Activated B cell treated with CpG ODN at 0.5 μM for 24 hours (primary cell): ENCODE measurements at regions not wholly inside any gene's neighbourhood (a gene's known extent, or its start where the extent isn't known, plus 50 kb on each side); places are given as distances from the start of the nearest gene placed in this dataset.

ENCODE experiments used
- ATAC-seq: fragments of 200-7000 bp; cut with Tn5 transposase; one replicate; pipeline ENCODE4 v1.10.0; 2021; ENCODE audit warnings: low read depth, mild to moderate bottlenecking, moderate library complexity
- CTCF ChIA-PET: fragments of 350-600 bp; sonication (Branson Sonifier 250); formaldehyde crosslinking; loops from one replicate; lab custom pipeline; 2021; ENCODE audit warnings: antibody characterized with exemption; lab: Charles Lee
- POLR2A ChIA-PET: fragments of 350-600 bp; sonication (Branson Sonifier 250); formaldehyde crosslinking; loops from one replicate; lab custom pipeline; 2021; ENCODE audit warnings: antibody characterized with exemption; lab: Charles Lee
- DNase-seq: peaks from one replicate; pipeline ENCODE4 v3.0.0; 2022
- H3K27ac Mint-ChIP-seq: one replicate; pipeline ENCODE4 v1.8.0; 2020; ENCODE audit warnings: mixed read lengths
- H3K27me3 Mint-ChIP-seq: one replicate; pipeline ENCODE4 v1.8.0; 2021; ENCODE audit warnings: mixed read lengths
- H3K36me3 Mint-ChIP-seq: one replicate; pipeline ENCODE4 v1.8.0; 2021; ENCODE audit warnings: low read depth, mixed read lengths
- H3K4me1 Mint-ChIP-seq: one replicate; pipeline ENCODE4 v1.8.0; 2021; ENCODE audit warnings: mixed read lengths
- H3K4me3 Mint-ChIP-seq: one replicate; pipeline ENCODE4 v1.8.0; 2020; ENCODE audit warnings: mild to moderate bottlenecking, mixed read lengths
- H3K9me3 Mint-ChIP-seq: one replicate; pipeline ENCODE4 v1.8.0; 2020; ENCODE audit warnings: mixed read lengths
- intact Hi-C: fragments of 100-400 bp; cut with micrococcal nuclease; formaldehyde crosslinking; loops from one replicate; pipeline ENCODE4 v1.15.1; 2024
- TF ChIP-seq, protein P1 (sequence below): fragments of 200-600 bp; IDR thresholded peaks from one replicate; pipeline ENCODE4 v1.8.0; 2022; ENCODE audit warnings: antibody characterized with exemption, mild to moderate bottlenecking

DNA sequence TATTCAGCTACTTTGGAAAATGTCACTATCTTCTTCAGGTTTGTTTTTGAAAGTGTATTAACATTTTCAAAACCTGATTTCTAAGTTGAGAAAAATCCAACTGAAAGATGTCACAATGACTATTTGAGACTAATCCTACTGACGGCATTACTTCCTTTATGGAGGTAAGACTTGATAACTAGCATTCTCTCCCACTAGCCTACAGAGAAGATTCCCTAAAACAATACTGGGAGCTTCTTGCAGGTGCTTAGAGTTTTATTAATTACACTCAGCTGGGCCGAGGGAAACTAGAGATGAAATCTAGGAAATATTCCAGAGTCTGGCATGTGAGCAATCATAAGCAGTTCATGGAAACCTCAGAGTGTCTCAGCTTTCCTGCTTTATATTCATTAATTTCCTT is 114.0 kb downstream of the LCA5 start:
- Mint-ChIP-seq H3K27ac (no peak overlapping the region), H3K4me3 (no peak overlapping the region), H3K9me3 (no peaks in the 10 kb centered on the region), H3K4me1 (no peaks in the 10 kb centered on the region), H3K27me3 (no peaks in the 10 kb centered on the region), H3K36me3 (no peaks in the 10 kb centered on the region)
- intact Hi-C loops, result no loop called here
- ATAC-seq (no peak), DNase-seq (no peak)
- ChIA-PET POLR2A (no interaction called here), CTCF (no interaction called here)
- TF ChIP-seq, protein P1, sequence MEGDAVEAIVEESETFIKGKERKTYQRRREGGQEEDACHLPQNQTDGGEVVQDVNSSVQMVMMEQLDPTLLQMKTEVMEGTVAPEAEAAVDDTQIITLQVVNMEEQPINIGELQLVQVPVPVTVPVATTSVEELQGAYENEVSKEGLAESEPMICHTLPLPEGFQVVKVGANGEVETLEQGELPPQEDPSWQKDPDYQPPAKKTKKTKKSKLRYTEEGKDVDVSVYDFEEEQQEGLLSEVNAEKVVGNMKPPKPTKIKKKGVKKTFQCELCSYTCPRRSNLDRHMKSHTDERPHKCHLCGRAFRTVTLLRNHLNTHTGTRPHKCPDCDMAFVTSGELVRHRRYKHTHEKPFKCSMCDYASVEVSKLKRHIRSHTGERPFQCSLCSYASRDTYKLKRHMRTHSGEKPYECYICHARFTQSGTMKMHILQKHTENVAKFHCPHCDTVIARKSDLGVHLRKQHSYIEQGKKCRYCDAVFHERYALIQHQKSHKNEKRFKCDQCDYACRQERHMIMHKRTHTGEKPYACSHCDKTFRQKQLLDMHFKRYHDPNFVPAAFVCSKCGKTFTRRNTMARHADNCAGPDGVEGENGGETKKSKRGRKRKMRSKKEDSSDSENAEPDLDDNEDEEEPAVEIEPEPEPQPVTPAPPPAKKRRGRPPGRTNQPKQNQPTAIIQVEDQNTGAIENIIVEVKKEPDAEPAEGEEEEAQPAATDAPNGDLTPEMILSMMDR, result no peak

DNA sequence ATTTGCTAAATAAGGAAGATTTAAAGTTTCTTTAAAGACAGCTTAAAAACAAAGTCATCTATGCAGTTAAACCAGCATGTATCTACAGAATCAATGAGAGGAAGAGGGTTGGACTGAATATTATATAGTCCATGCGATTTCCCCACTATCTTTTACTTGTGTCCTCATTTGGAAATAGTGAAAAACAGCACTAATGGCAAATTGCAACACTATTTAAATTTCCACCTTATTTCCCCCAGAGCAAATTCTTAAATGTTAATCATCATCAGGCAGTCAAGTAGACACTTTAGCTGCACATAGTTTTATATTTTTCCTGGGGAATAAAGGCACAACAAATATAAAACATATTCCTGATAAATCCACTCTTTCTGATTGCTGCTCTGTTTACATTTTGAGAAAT is 114.6 kb downstream of the LCA5 start:
- ChIA-PET POLR2A (interaction anchor here (0.5 kb wide), 1 partner anchor 360 kb away, joined by 3 read pairs; no protein-coding TSS in a partner anchor), CTCF (no interaction called here)
- TF ChIP-seq, protein P1, result no peak
- DNase-seq (no peak), ATAC-seq (no peak)
- Mint-ChIP-seq H3K27me3 (no peaks in the 10 kb centered on the region), H3K4me3 (no peak overlapping the region), H3K27ac (no peak overlapping the region), H3K36me3 (no peaks in the 10 kb centered on the region), H3K4me1 (no peaks in the 10 kb centered on the region), H3K9me3 (no peaks in the 10 kb centered on the region)
- intact Hi-C loops, result no loop called here

DNA sequence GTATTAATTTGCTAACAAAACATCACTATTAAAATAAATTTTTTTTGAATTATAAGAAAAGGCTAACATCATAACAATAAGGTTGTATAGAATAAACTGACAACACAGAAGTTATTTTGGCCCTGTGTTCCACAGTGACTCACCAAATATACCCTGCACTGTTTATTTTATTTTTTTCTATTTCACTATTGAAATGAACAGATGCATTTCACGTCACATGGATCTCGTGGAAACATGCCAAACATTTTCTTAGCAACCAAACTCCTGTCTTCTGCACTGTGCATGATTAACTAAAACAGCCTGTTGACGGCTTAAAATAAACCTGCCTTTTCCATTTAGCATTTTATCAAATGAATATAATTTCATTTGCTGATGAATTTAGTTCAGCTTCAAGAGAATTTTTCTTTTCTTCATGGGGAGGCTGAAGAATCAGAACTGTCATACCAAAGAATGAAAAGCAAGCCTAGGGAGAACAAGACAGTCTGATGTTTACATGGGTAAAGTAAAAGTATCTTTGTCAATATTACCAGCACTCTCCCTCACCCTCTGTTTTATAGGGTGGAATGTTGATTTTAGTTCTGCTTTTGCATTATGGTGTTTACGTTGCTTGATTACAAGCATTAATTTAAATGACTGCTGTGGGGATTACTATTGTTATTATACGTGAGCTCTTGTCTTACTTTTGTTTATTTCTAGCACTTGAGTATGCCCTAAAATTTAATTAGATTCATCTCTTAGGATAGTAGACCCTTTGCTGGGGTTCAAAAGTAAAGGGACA is 115.3 kb downstream of the LCA5 start:
- intact Hi-C loops, result no loop called here
- H3K9me3 Mint-ChIP-seq, result no peaks in the 10 kb centered on the region

DNA sequence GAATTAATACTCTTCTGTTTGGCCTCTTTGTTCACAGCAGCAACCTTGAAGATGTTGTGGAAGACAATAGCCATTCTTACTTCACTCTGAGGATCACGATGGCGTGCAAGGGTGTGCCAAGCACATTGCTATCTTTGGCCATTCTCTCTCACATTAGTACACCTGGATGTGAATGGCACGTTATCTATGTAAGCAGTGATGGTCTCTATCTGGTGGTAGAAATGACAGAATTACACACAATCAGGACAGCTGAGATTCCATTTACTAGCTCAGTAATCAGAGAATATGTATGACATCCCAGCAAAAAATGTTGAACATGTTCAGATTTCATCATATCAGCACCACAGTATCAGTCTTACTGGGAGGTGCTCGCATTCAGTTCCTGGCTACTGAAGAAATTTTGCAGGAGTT is 116.2 kb downstream of the LCA5 start:
- ChIA-PET CTCF (no interaction called here), POLR2A (no interaction called here)
- H3K9me3 Mint-ChIP-seq, result no peaks in the 10 kb centered on the region
- no peak overlapping the region for H3K27ac Mint-ChIP-seq
- DNase-seq (no peak), ATAC-seq (no peak)
- intact Hi-C loops, result no loop called here
- no peak overlapping the region for H3K4me3 Mint-ChIP-seq
- TF ChIP-seq, protein P1, result no peak
- H3K4me1 Mint-ChIP-seq, result no peaks in the 10 kb centered on the region
- no peaks in the 10 kb centered on the region for H3K27me3 Mint-ChIP-seq
- no peaks in the 10 kb centered on the region for H3K36me3 Mint-ChIP-seq

More for the DNA sequence above, 115.3 kb downstream of the LCA5 start:
- ATAC-seq (no peak), DNase-seq (no peak)
- no peak overlapping the region for H3K27ac Mint-ChIP-seq
- no peaks in the 10 kb centered on the region for H3K27me3 Mint-ChIP-seq
- ChIA-PET CTCF (no interaction called here), POLR2A (interaction anchor here (0.5 kb wide), 1 partner anchor 360 kb away, joined by 3 read pairs; no protein-coding TSS in a partner anchor)
- H3K4me1 Mint-ChIP-seq, result no peaks in the 10 kb centered on the region
- H3K4me3 Mint-ChIP-seq, result no peak overlapping the region
- H3K36me3 Mint-ChIP-seq, result no peaks in the 10 kb centered on the region
- TF ChIP-seq, protein P1, result no peak

DNA sequence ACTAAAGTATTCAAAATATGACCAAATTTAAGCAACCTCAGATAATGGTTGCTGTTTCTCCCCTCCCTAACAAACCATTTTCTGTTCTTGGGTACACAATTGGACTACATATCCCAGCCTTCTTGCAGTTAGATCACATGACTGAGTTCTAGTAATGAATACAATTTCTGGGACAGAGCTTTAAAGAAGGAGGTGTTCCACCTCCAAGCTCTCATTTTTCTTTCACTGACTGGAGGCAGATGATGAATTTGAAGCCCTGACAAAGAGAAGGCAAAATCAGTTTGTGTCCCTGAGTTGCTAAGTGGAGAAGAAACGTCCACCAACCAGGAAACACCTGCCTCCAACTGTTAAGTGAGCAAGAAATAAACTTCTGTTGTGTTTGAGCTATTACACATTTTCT is 117.2 kb downstream of the LCA5 start:
- no peak for DNase-seq
- Mint-ChIP-seq H3K36me3 (no peaks in the 10 kb centered on the region), H3K27ac (no peak overlapping the region), H3K4me1 (no peaks in the 10 kb centered on the region), H3K9me3 (no peaks in the 10 kb centered on the region), H3K4me3 (no peak overlapping the region), H3K27me3 (peaks cover 2% of the 10 kb centered on the region)
- no peak for ATAC-seq
- intact Hi-C loops, result no loop called here
- TF ChIP-seq, protein P1, result no peak
- CTCF ChIA-PET, result no interaction called here
- POLR2A ChIA-PET, result no interaction called here
